SK-N-SH (cell line): ENCODE measurements at regions not wholly inside any gene's neighbourhood (a gene's known extent, or its start where the extent isn't known, plus 50 kb on each side); places are given as distances from the start of the nearest gene placed in this dataset.

Source experiments
- CTCF ChIA-PET: fragments of 300-600, 350-600 bp; formaldehyde crosslinking; extraction: SDS; loops from one replicate; lab custom pipeline; 2021; lab: Yijun Ruan, JAX
- POLR2A ChIA-PET: fragments of 350-600 bp; sonication (Branson Sonifier 250); formaldehyde crosslinking; extraction: SDS; loops from one replicate; lab custom pipeline; 2020; ENCODE audit warnings: antibody characterized with exemption, inconsistent platforms; lab: Yijun Ruan, JAX
- DNase-seq: peaks from one replicate; pipeline ENCODE4 v3.0.0; 2012
- H2AFZ ChIP-seq: fragments of 200-600 bp; sonication (generic); 2 replicates; pipeline ENCODE4 v1.8.1; 2016; ENCODE audit warnings: antibody characterized with exemption, mild to moderate bottlenecking, low read depth
- H3F3A ChIP-seq: fragments of 200-600 bp; sonication (generic); replicated peaks from 2 replicates; pipeline ENCODE3; 2016; ENCODE audit warnings: antibody characterized with exemption, mild to moderate bottlenecking; ENCODE audit not compliant: insufficient read depth
- H3K27ac ChIP-seq, 2 experiments: fragments of 200-500 bp in 1 of 2; fragments of 200-600 bp in 1 of 2; sonication (Bioruptor generic) in 1 of 2; sonication (generic), shearing (Covaris generic) in 1 of 2; 2 replicates each; pipeline versions ENCODE4 v1.5.1 to v1.6.1; 2014 to 2016; ENCODE audit warnings: low read depth in 2 of 2, inconsistent platforms in 1 of 2, low read length in 1 of 2, mild to moderate bottlenecking in 1 of 2, mixed read lengths in 1 of 2
- H3K27me3 ChIP-seq: fragments of 200-600 bp; sonication (generic), shearing (Covaris generic); 2 replicates; pipeline ENCODE4 v1.6.1; 2016; ENCODE audit warnings: mixed run types; ENCODE audit not compliant: insufficient read depth
- H3K36me3 ChIP-seq, 2 experiments: fragments of 200-500 bp in 1 of 2; fragments of 200-600 bp in 1 of 2; sonication (Bioruptor generic) in 1 of 2; sonication (generic) in 1 of 2; replicated peaks in 1 of 2; 2 replicates each; pipeline versions ENCODE3 to v1.5.1; 2014 to 2016; ENCODE audit warnings: low read length in 1 of 2, mild to moderate bottlenecking in 1 of 2; ENCODE audit not compliant: insufficient read depth in 2 of 2, control insufficient read depth in 1 of 2
- H3K4me1 ChIP-seq, 2 experiments: fragments of 200-500 bp in 1 of 2; fragments of 200-600 bp in 1 of 2; sonication (Bioruptor generic) in 1 of 2; sonication (generic), shearing (Covaris generic) in 1 of 2; 2 replicates each; pipeline versions ENCODE4 v1.5.1 to v1.6.1; 2014 to 2016; ENCODE audit warnings: low read depth in 1 of 2, low read length in 1 of 2, mixed run types in 1 of 2; ENCODE audit not compliant: insufficient read depth in 2 of 2, control insufficient read depth in 1 of 2
- H3K4me2 ChIP-seq: fragments of 200-600 bp; sonication (generic), shearing (Covaris generic); 2 replicates; pipeline ENCODE4 v1.6.1; 2017; ENCODE audit warnings: mixed run types
- H3K4me3 ChIP-seq, 2 experiments: fragments of 200-500 bp in 1 of 2; fragments of 200-600 bp in 1 of 2; sonication (Bioruptor generic) in 1 of 2; sonication (generic), shearing (Covaris generic) in 1 of 2; 2 replicates each; pipeline versions ENCODE4 v1.5.1 to v1.8.1; 2014 to 2016; ENCODE audit warnings: low read depth in 2 of 2, inconsistent platforms in 1 of 2, low read length in 1 of 2, mild to moderate bottlenecking in 1 of 2, mixed read lengths in 1 of 2, moderate library complexity in 1 of 2
- H3K79me2 ChIP-seq: fragments of 200-600 bp; sonication (generic); 2 replicates; pipeline ENCODE4 v1.8.1; 2017; ENCODE audit warnings: mild to moderate bottlenecking; ENCODE audit not compliant: insufficient read depth
- H3K9ac ChIP-seq: fragments of 200-600 bp; sonication (generic); 2 replicates; pipeline ENCODE4 v1.6.1; 2017; ENCODE audit warnings: mixed run types
- H3K9me2 ChIP-seq: fragments of 200-600 bp; sonication (generic); 2 replicates; pipeline ENCODE4 v1.6.1; 2017; ENCODE audit warnings: mixed run types
- H3K9me3 ChIP-seq: fragments of 200-600 bp; sonication (generic); 2 replicates; pipeline ENCODE4 v1.6.1; 2017; ENCODE audit warnings: mixed run types, mild to moderate bottlenecking, moderate library complexity
- H4K20me1 ChIP-seq: fragments of 200-600 bp; sonication (generic); 2 replicates; pipeline ENCODE4 v1.6.1; 2017; ENCODE audit warnings: mild to moderate bottlenecking, mixed run types; ENCODE audit not compliant: insufficient read depth
- ELF1 ChIP-seq: IDR thresholded peaks from 2 replicates; pipeline ENCODE4 v1.4.0; 2012
- EP300 ChIP-seq, 2 experiments: IDR thresholded peaks; 2 replicates each; pipeline versions ENCODE4 v1.4.0 to v1.6.1; 2012; ENCODE audit warnings: borderline replicate concordance in 1 of 2, low read depth in 1 of 2, low read length in 1 of 2
- EZH2phosphoT487 ChIP-seq: fragments of 200-600 bp; sonication (generic); IDR thresholded peaks from 2 replicates; pipeline ENCODE4 v1.6.1; 2017; ENCODE audit warnings: low read depth, mixed run types, mild to moderate bottlenecking, antibody characterized with exemption, moderate library complexity, borderline replicate concordance
- FOSL2 ChIP-seq: IDR thresholded peaks from 2 replicates; pipeline ENCODE4 v1.4.0; 2012; ENCODE audit warnings: low read depth, mild to moderate bottlenecking, moderate library complexity, borderline replicate concordance
- FOXJ3 ChIP-seq: sonication (generic); formaldehyde crosslinking; IDR thresholded peaks from 2 replicates; pipeline ENCODE4 v1.5.1; 2020; ENCODE audit warnings: mild to moderate bottlenecking, missing genetic modification reagents
- GABPA ChIP-seq: IDR thresholded peaks from 2 replicates; pipeline ENCODE4 v1.4.0; 2012; ENCODE audit warnings: low read depth, mild to moderate bottlenecking
- MAX ChIP-seq: IDR thresholded peaks from 2 replicates; pipeline ENCODE4 v1.4.0; 2012; ENCODE audit warnings: low read depth
- NFIC ChIP-seq: IDR thresholded peaks from 2 replicates; pipeline ENCODE4 v1.4.0; 2012; ENCODE audit warnings: borderline replicate concordance
- NRF1 ChIP-seq: IDR thresholded peaks from 2 replicates; pipeline ENCODE4 v1.6.1; 2012; ENCODE audit warnings: low read depth, mild to moderate bottlenecking, low read length
- RCOR1 ChIP-seq: fragments of 150-350 bp; IDR thresholded peaks from 2 replicates; pipeline ENCODE4 v1.6.1; 2017; ENCODE audit warnings: antibody characterized with exemption, low read length
- RXRA ChIP-seq: IDR thresholded peaks from 2 replicates; pipeline ENCODE4 v1.4.0; 2012; ENCODE audit warnings: low read depth, mild to moderate bottlenecking, borderline replicate concordance
- SMC3 ChIP-seq: IDR thresholded peaks from 2 replicates; pipeline ENCODE4 v1.6.1; 2012; ENCODE audit warnings: low read depth, low read length, improper control_type of control experiment
- TCF12 ChIP-seq: IDR thresholded peaks from 2 replicates; pipeline ENCODE4 v1.4.0; 2012
- TEAD4 ChIP-seq: IDR thresholded peaks from 2 replicates; pipeline ENCODE4 v1.4.0; 2012; ENCODE audit warnings: mild to moderate bottlenecking, borderline replicate concordance; ENCODE audit not compliant: insufficient read depth
- WGBS: methylation state at CpG from one replicate; pipeline ENCODE4 v1.1.6; 2017; ENCODE audit warnings: low lambda C conversion rate; 5-methylcytosine and 5-hydroxymethylcytosine counted together
- TF ChIP-seq, protein P1 (sequence below): IDR thresholded peaks from 2 replicates; pipeline ENCODE4 v1.6.1; 2012; ENCODE audit warnings: mild to moderate bottlenecking, low read depth, low read length, moderate library complexity
- TF ChIP-seq, protein P2 (sequence below): fragments of 150-350 bp; IDR thresholded peaks from 2 replicates; pipeline ENCODE4 v1.6.1; 2016; ENCODE audit warnings: mild to moderate bottlenecking, low read depth, low read length

DNA sequence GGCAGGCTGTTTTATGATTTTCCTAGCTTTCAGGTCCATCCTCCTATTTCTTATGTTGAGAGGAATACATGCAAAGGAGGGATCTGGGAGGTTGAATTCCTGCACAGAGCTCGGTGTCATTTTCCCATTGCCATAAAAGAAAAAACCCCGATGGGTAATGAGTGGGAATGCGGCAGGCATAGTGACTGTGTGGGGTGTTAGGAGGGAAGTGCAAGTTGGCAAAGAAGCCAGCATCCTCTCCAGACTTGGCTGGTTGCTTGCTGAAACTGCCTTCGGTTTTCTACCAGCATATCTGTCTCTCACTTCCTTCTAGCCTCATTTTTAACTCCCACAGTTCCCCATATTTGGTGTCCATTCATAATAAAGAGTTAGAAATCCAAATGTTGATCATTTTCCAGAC lies 1046.1 kb downstream of the SLC6A15 start:
- Histone ChIP-seq H3K9me2 (no peaks in the 10 kb centered on the region), H4K20me1 (no peaks in the 10 kb centered on the region)
- no peak for TF ChIP-seq FOXJ3 (CRISPR knock-in tag)
- no peak for TF ChIP-seq NRF1
- no peak for TF ChIP-seq ELF1
- TF ChIP-seq, all 33 proteins: peak for 0
- no peaks in the 10 kb centered on the region for H3K36me3 ChIP-seq
- WGBS, result 87% methylated on average over 4 of the region's 4 CpGs
- H3K27me3 ChIP-seq, result no peaks in the 10 kb centered on the region
- H3K4me3 ChIP-seq, result no peak overlapping the region
- no peak overlapping the region for H2AFZ ChIP-seq
- no peaks in the 10 kb centered on the region for H3F3A ChIP-seq
- CTCF ChIA-PET, result no interaction called here
- no peaks in the 10 kb centered on the region for H3K79me2 ChIP-seq
- H3K27ac ChIP-seq, result no peak overlapping the region
- no peak for DNase-seq
- no peaks in the 10 kb centered on the region; the same call in 1 of the 2 replicates for H3K9me3 ChIP-seq
- H3K9ac ChIP-seq, result no peak overlapping the region
- H3K4me2 ChIP-seq, result no peak overlapping the region
- POLR2A ChIA-PET, result no interaction called here
- no peaks in the 10 kb centered on the region; a peak in 1 of 4 replicates for H3K4me1 ChIP-seq

DNA sequence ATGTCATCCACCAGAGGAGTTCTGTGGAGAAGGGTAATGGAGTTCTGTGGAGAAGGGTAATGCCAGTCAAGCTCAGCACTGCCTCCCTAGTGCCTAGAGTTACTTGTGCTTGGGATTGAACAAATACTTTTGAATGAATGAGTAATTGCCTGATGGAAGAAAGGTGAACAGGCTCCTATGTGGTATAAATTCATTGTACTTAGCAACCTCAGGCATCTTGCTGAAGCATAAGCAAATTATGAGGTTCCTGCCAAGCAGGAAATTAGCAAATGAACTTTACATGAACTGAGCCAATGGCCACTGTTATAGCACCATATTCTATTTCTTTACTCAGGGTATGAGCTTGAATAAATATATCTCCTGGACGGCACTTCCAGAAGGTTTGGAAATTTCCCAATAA lies 1047.2 kb downstream of the SLC6A15 start:
- no peaks in the 10 kb centered on the region for H3K36me3 ChIP-seq
- H3K79me2 ChIP-seq, result no peaks in the 10 kb centered on the region
- H3K9me2 ChIP-seq, result no peaks in the 10 kb centered on the region
- no peaks in the 10 kb centered on the region; a peak in 1 of 4 replicates for H3K4me1 ChIP-seq
- no peaks in the 10 kb centered on the region for H3K27me3 ChIP-seq
- no peak overlapping the region for H3K27ac ChIP-seq
- H4K20me1 ChIP-seq, result no peaks in the 10 kb centered on the region
- no peak for DNase-seq
- H3K9ac ChIP-seq, result no peak overlapping the region
- 69% methylated on average over 1 of the region's 1 CpG for WGBS
- H3K4me3 ChIP-seq, result no peak overlapping the region
- no peaks in the 10 kb centered on the region; the same call in 1 of the 2 replicates for H3K9me3 ChIP-seq
- CTCF ChIA-PET, result no interaction called here
- H3F3A ChIP-seq, result no peaks in the 10 kb centered on the region
- POLR2A ChIA-PET, result no interaction called here
- H3K4me2 ChIP-seq, result no peak overlapping the region
- no peak for TF ChIP-seq NFIC
- no peak overlapping the region for H2AFZ ChIP-seq

- POLR2A ChIA-PET, result no interaction called here
- H4K20me1 ChIP-seq, result no peaks in the 10 kb centered on the region
- H3K9me3 ChIP-seq, result no peaks in the 10 kb centered on the region; the same call in 1 of the 2 replicates
- H2AFZ ChIP-seq, result no peak overlapping the region
- WGBS, result 84% methylated on average over 2 of the region's 2 CpGs
- no peak for DNase-seq
- no peak overlapping the region for H3K4me3 ChIP-seq
- CTCF ChIA-PET, result no interaction called here
- TF ChIP-seq GABPA (no peak), FOSL2 (no peak), MAX (no peak), FOXJ3 (CRISPR knock-in tag) (no peak), EP300 (IDR thresholded peaks at IDR 0.05; ENCODE audit: borderline replicate concordance in 1 of 2, low read depth in 1 of 2, low read length in 1 of 2) (no peak), TCF12 (no peak), TEAD4 (no peak), EZH2phosphoT487 (no peak), RCOR1 (no peak), RXRA (no peak), SMC3 (no peak)
- TF ChIP-seq, protein P1, sequence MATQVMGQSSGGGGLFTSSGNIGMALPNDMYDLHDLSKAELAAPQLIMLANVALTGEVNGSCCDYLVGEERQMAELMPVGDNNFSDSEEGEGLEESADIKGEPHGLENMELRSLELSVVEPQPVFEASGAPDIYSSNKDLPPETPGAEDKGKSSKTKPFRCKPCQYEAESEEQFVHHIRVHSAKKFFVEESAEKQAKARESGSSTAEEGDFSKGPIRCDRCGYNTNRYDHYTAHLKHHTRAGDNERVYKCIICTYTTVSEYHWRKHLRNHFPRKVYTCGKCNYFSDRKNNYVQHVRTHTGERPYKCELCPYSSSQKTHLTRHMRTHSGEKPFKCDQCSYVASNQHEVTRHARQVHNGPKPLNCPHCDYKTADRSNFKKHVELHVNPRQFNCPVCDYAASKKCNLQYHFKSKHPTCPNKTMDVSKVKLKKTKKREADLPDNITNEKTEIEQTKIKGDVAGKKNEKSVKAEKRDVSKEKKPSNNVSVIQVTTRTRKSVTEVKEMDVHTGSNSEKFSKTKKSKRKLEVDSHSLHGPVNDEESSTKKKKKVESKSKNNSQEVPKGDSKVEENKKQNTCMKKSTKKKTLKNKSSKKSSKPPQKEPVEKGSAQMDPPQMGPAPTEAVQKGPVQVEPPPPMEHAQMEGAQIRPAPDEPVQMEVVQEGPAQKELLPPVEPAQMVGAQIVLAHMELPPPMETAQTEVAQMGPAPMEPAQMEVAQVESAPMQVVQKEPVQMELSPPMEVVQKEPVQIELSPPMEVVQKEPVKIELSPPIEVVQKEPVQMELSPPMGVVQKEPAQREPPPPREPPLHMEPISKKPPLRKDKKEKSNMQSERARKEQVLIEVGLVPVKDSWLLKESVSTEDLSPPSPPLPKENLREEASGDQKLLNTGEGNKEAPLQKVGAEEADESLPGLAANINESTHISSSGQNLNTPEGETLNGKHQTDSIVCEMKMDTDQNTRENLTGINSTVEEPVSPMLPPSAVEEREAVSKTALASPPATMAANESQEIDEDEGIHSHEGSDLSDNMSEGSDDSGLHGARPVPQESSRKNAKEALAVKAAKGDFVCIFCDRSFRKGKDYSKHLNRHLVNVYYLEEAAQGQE, result no peak
- TF ChIP-seq, protein P2, sequence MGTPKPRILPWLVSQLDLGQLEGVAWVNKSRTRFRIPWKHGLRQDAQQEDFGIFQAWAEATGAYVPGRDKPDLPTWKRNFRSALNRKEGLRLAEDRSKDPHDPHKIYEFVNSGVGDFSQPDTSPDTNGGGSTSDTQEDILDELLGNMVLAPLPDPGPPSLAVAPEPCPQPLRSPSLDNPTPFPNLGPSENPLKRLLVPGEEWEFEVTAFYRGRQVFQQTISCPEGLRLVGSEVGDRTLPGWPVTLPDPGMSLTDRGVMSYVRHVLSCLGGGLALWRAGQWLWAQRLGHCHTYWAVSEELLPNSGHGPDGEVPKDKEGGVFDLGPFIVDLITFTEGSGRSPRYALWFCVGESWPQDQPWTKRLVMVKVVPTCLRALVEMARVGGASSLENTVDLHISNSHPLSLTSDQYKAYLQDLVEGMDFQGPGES, result no peak
- no peaks in the 10 kb centered on the region; a peak in 1 of 4 replicates for H3K4me1 ChIP-seq
- H3K79me2 ChIP-seq, result no peaks in the 10 kb centered on the region
- no peak overlapping the region for H3K9ac ChIP-seq
- H3K4me2 ChIP-seq, result no peak overlapping the region
- no peaks in the 10 kb centered on the region for H3F3A ChIP-seq
- no peaks in the 10 kb centered on the region for H3K36me3 ChIP-seq
- no peaks in the 10 kb centered on the region for H3K9me2 ChIP-seq
- H3K27me3 ChIP-seq, result no peaks in the 10 kb centered on the region
- H3K27ac ChIP-seq, result no peak overlapping the region
Observed at GRCh38 chr12:83864054-83864453, 1048.5 kb downstream of the SLC6A15 start.
